ENCODE measurements at regions not wholly inside any gene's neighbourhood (a gene's known extent, or its start where the extent isn't known, plus 50 kb on each side); places are given as distances from the start of the nearest gene placed in this dataset.

GRCh38 chrX:132568291-132568690 is 79.5 kb upstream of the MBNL3 start:
- no peaks in the 10 kb centered on the region for H4K20me1 ChIP-seq (ENCODE audit: insufficient read depth)
- no peaks in the 10 kb centered on the region for H3K9me2 ChIP-seq
- H3K27me3 ChIP-seq (ENCODE audit: insufficient read depth): no peaks in the 10 kb centered on the region; the same call in 1 of the 2 replicates
- H2AFZ ChIP-seq (ENCODE audit: low read depth): no peak overlapping the region
- H3K9me3 ChIP-seq: no peaks in the 10 kb centered on the region
- no peaks in the 10 kb centered on the region for H3K4me1 ChIP-seq (ENCODE audit: control insufficient read depth in 1 of 2, insufficient read depth in 2 of 2, low read depth in 1 of 2, low read length in 1 of 2)
- no peak for DNase-seq
- 7% methylated on average over 2 of the region's 2 CpGs for WGBS (ENCODE audit: low lambda C conversion rate)
- no peaks in the 10 kb centered on the region for H3K79me2 ChIP-seq (ENCODE audit: insufficient read depth)
- ChIA-PET POLR2A (no interaction called here), CTCF (no interaction called here)
- no peak overlapping the region for H3K27ac ChIP-seq (ENCODE audit: low read depth in 2 of 2, low read length in 1 of 2)
- no peaks in the 10 kb centered on the region for H3F3A ChIP-seq (replicated peaks; ENCODE audit: insufficient read depth)
- H3K4me3 ChIP-seq (ENCODE audit: low read depth in 2 of 2, low read length in 1 of 2): no peak overlapping the region
- no peak overlapping the region for H3K9ac ChIP-seq
- no peak overlapping the region for H3K4me2 ChIP-seq
- H3K36me3 ChIP-seq (replicated peaks in 1 of 2; ENCODE audit: control insufficient read depth in 1 of 2, insufficient read depth in 2 of 2, low read length in 1 of 2): no peaks in the 10 kb centered on the region
- TF ChIP-seq RFX5 (IDR thresholded peaks at IDR 0.05; ENCODE audit: low read length) (no peak), TEAD4 (IDR thresholded peaks at IDR 0.05; ENCODE audit: borderline replicate concordance, insufficient read depth) (no peak), FOXM1 (IDR thresholded peaks at IDR 0.05; ENCODE audit: low read depth) (no peak), MAX (IDR thresholded peaks at IDR 0.05; ENCODE audit: low read depth) (no peak), FOSL2 (IDR thresholded peaks at IDR 0.05; ENCODE audit: borderline replicate concordance, low read depth) (no peak), GATA2 (CRISPR knock-in tag; IDR thresholded peaks at IDR 0.05) (no peak), EZH2phosphoT487 (IDR thresholded peaks at IDR 0.05; ENCODE audit: borderline replicate concordance, low read depth) (no peak), TCF12 (IDR thresholded peaks at IDR 0.05) (no peak), CTCF (IDR thresholded peaks at IDR 0.05) (no peak)

GRCh38 chrX:132565273-132565672 is 76.4 kb upstream of the MBNL3 start:
- H3K9ac ChIP-seq: no peak overlapping the region
- 4% methylated on average over 3 of the region's 3 CpGs for WGBS (ENCODE audit: low lambda C conversion rate)
- H3F3A ChIP-seq (replicated peaks; ENCODE audit: insufficient read depth): no peaks in the 10 kb centered on the region
- H3K9me2 ChIP-seq: no peaks in the 10 kb centered on the region
- no peaks in the 10 kb centered on the region for H4K20me1 ChIP-seq (ENCODE audit: insufficient read depth)
- CTCF ChIA-PET: no interaction called here
- H3K79me2 ChIP-seq (ENCODE audit: insufficient read depth): no peaks in the 10 kb centered on the region
- POLR2A ChIA-PET: no interaction called here
- H3K4me2 ChIP-seq: no peak overlapping the region
- H3K36me3 ChIP-seq (replicated peaks in 1 of 2; ENCODE audit: control insufficient read depth in 1 of 2, insufficient read depth in 2 of 2, low read length in 1 of 2): no peaks in the 10 kb centered on the region
- no peak for DNase-seq
- no peak overlapping the region for H3K27ac ChIP-seq (ENCODE audit: low read depth in 2 of 2, low read length in 1 of 2)
- H3K4me1 ChIP-seq (ENCODE audit: control insufficient read depth in 1 of 2, insufficient read depth in 2 of 2, low read depth in 1 of 2, low read length in 1 of 2): no peaks in the 10 kb centered on the region
- no peak overlapping the region for H2AFZ ChIP-seq (ENCODE audit: low read depth)
- H3K9me3 ChIP-seq: no peaks in the 10 kb centered on the region
- no peaks in the 10 kb centered on the region; the same call in 1 of the 2 replicates for H3K27me3 ChIP-seq (ENCODE audit: insufficient read depth)
- H3K4me3 ChIP-seq (ENCODE audit: low read depth in 2 of 2, low read length in 1 of 2): no peak overlapping the region
- no peak for TF ChIP-seq NRF1 (IDR thresholded peaks at IDR 0.05; ENCODE audit: low read depth, low read length)
- no peak for TF ChIP-seq EZH2phosphoT487 (IDR thresholded peaks at IDR 0.05; ENCODE audit: borderline replicate concordance, low read depth)
- TF ChIP-seq PBX3 (IDR thresholded peaks at IDR 0.05): no peak
- no peak for TF ChIP-seq EP300 (IDR thresholded peaks at IDR 0.05; ENCODE audit: borderline replicate concordance in 1 of 2, low read depth in 1 of 2, low read length in 1 of 2)
- no peak for TF ChIP-seq MAX (IDR thresholded peaks at IDR 0.05; ENCODE audit: low read depth)
- TF ChIP-seq POLR2AphosphoS5 (IDR thresholded peaks at IDR 0.05; ENCODE audit: low read depth, low read length): no peak
- no peak for TF ChIP-seq REST (IDR thresholded peaks at IDR 0.05; ENCODE audit: low read depth, low read length)
- no peak for TF ChIP-seq USF2 (IDR thresholded peaks at IDR 0.05; ENCODE audit: borderline replicate concordance, low read depth, low read length)
- no peak for TF ChIP-seq RCOR1 (IDR thresholded peaks at IDR 0.05; ENCODE audit: low read length)
- no peak for TF ChIP-seq USF1 (IDR thresholded peaks at IDR 0.05; ENCODE audit: borderline replicate concordance, low read depth)
- TF ChIP-seq FOSL2 (IDR thresholded peaks at IDR 0.05; ENCODE audit: borderline replicate concordance, low read depth): no peak
- no peak for TF ChIP-seq SMC3 (IDR thresholded peaks at IDR 0.05; ENCODE audit: low read depth, low read length)
- TF ChIP-seq NFIC (IDR thresholded peaks at IDR 0.05; ENCODE audit: borderline replicate concordance): no peak
- TF ChIP-seq TEAD4 (IDR thresholded peaks at IDR 0.05; ENCODE audit: borderline replicate concordance, insufficient read depth): no peak

Data from SK-N-SH (cell line).